Neural cell (in vitro differentiated cells): ENCODE measurements at regions not wholly inside any gene's neighbourhood (a gene's known extent, or its start where the extent isn't known, plus 50 kb on each side); places are given as distances from the start of the nearest gene placed in this dataset.

Experiments used
- H2AFZ ChIP-seq: fragments of 200-600, 300-800 bp; sonication (generic), shearing (Covaris generic); 2 replicates; pipeline ENCODE4 v1.6.0; 2014; ENCODE audit warnings: low read depth, mild to moderate bottlenecking, antibody characterized with exemption, low read length, moderate library complexity
- H3F3A ChIP-seq: fragments of 200-600 bp; shearing (Covaris generic); 2 replicates; pipeline ENCODE4 v1.6.1; 2016; ENCODE audit warnings: mild to moderate bottlenecking, moderate library complexity, mixed read lengths, antibody characterized with exemption, low read length; ENCODE audit not compliant: insufficient read depth, poor library complexity, severe bottlenecking
- H3K27ac ChIP-seq: fragments of 200-600, 300-800 bp; sonication (generic), shearing (Covaris generic); 2 replicates; pipeline ENCODE4 v1.5.1; 2014; ENCODE audit warnings: mild to moderate bottlenecking, low read length, moderate library complexity
- H3K27me3 ChIP-seq: fragments of 300-800, 200-600 bp; sonication (generic), shearing (Covaris generic); 2 replicates; pipeline ENCODE4 v1.6.0; 2014; ENCODE audit warnings: mild to moderate bottlenecking, low read depth, low read length, moderate library complexity; ENCODE audit not compliant: insufficient read depth
- H3K36me3 ChIP-seq: fragments of 300-800, 200-600 bp; sonication (generic), shearing (Covaris generic); 2 replicates; pipeline ENCODE4 v1.5.1; 2014; ENCODE audit warnings: mild to moderate bottlenecking, antibody characterized with exemption, low read length, moderate library complexity; ENCODE audit not compliant: insufficient read depth
- H3K4me2 ChIP-seq: fragments of 300-800, 200-600 bp; sonication (generic), shearing (Covaris generic); 2 replicates; pipeline ENCODE4 v1.6.0; 2014; ENCODE audit warnings: mild to moderate bottlenecking, low read length
- H3K4me3 ChIP-seq: fragments of 300-800, 200-600 bp; sonication (generic), shearing (Covaris generic); 2 replicates; pipeline ENCODE4 v1.5.1; 2014; ENCODE audit warnings: mild to moderate bottlenecking, low read length, moderate library complexity
- H3K79me2 ChIP-seq: fragments of 200-600 bp; shearing (Covaris generic); replicated peaks from 2 replicates; pipeline ENCODE4 v1.6.0; 2014; ENCODE audit warnings: mild to moderate bottlenecking, low read length, moderate library complexity; ENCODE audit not compliant: insufficient read depth
- H3K9ac ChIP-seq: fragments of 300-800, 200-600 bp; sonication (generic), shearing (Covaris generic); 2 replicates; pipeline ENCODE4 v1.6.1; 2016; ENCODE audit warnings: mild to moderate bottlenecking, low read length, mixed read lengths
- H3K9me2 ChIP-seq: fragments of 200-600 bp; shearing (Covaris generic); 2 replicates; pipeline ENCODE4 v1.6.1; 2016; ENCODE audit warnings: mild to moderate bottlenecking, low read length, mixed read lengths; ENCODE audit not compliant: insufficient read depth
- H3K9me3 ChIP-seq: fragments of 200-600, 300-800 bp; sonication (generic), shearing (Covaris generic); 2 replicates; pipeline ENCODE4 v1.6.1; 2016; ENCODE audit warnings: mild to moderate bottlenecking, mixed run types, low read length, moderate library complexity, mixed read lengths
- H4K20me1 ChIP-seq: fragments of 200-600 bp; shearing (Covaris generic); 2 replicates; pipeline ENCODE4 v1.6.1; 2016; ENCODE audit warnings: mild to moderate bottlenecking, mixed run types; ENCODE audit not compliant: insufficient read depth
- EP300 ChIP-seq: fragments of 450-650 bp; conservative IDR thresholded peaks from 2 replicates; pipeline ENCODE4 v1.6.1; 2014; ENCODE audit warnings: antibody characterized with exemption, mild to moderate bottlenecking, moderate library complexity; ENCODE audit not compliant: poor library complexity, severe bottlenecking
- EZH2 ChIP-seq: fragments of 200-600, 300-800 bp; shearing (Covaris generic), sonication (generic); IDR thresholded peaks from 2 replicates; pipeline ENCODE4 v1.6.1; 2014; ENCODE audit warnings: antibody characterized with exemption, low read length, borderline replicate concordance, mild to moderate bottlenecking; ENCODE audit not compliant: insufficient read depth, poor library complexity, severe bottlenecking
- MXI1 ChIP-seq: fragments of 450-650 bp; conservative IDR thresholded peaks from 2 replicates; pipeline ENCODE4 v1.6.1; 2014; ENCODE audit warnings: antibody characterized with exemption, mild to moderate bottlenecking; ENCODE audit not compliant: poor library complexity, severe bottlenecking
- POLR2AphosphoS5 ChIP-seq: IDR thresholded peaks from 2 replicates; pipeline ENCODE4 v1.6.1; 2012
- RAD21 ChIP-seq: fragments of 450-650 bp; conservative IDR thresholded peaks from 2 replicates; pipeline ENCODE4 v1.6.1; 2014; ENCODE audit warnings: antibody characterized with exemption, mild to moderate bottlenecking, moderate library complexity
- REST ChIP-seq: IDR thresholded peaks from 2 replicates; pipeline ENCODE4 v1.6.1; 2012; ENCODE audit warnings: borderline replicate concordance
- SMC3 ChIP-seq: fragments of 450-650 bp; conservative IDR thresholded peaks from 2 replicates; pipeline ENCODE4 v1.6.1; 2014; ENCODE audit warnings: antibody characterized with exemption, mild to moderate bottlenecking, moderate library complexity; ENCODE audit not compliant: poor library complexity
- TAF1 ChIP-seq: IDR thresholded peaks from 2 replicates; pipeline ENCODE4 v1.6.1; 2012; ENCODE audit warnings: low read depth
- TF ChIP-seq, protein P1 (sequence below): fragments of 450-650 bp; IDR thresholded peaks from 2 replicates; pipeline ENCODE4 v1.5.1; 2014; ENCODE audit warnings: antibody characterized with exemption, mild to moderate bottlenecking, moderate library complexity; ENCODE audit not compliant: poor library complexity, severe bottlenecking

DNA sequence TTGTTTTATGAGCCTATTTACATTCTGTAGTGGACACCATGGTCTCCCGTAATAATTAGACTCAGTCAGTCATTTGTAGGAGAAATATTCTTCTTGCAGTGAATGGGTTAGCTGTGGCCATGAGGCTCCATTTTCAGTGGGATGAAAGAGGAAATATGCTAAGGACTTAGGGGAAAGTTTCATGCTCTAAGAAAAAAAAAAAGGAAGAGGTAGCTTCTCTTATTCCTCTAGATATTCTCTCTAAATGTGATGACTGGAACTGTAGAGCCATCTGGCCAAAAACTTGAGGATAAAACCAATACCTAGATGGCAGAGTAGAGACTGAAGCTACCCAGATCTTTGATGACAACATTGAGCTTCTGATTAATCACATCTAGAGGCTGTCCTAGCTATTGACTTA lies 75.8 kb upstream of the SESN3 start:
- Histone ChIP-seq H3K9me2 (no peaks in the 10 kb centered on the region), H3K79me2 (no peaks in the 10 kb centered on the region), H3F3A (no peaks in the 10 kb centered on the region), H3K27ac (no peak overlapping the region), H3K9ac (no peak overlapping the region), H4K20me1 (no peaks in the 10 kb centered on the region), H3K4me3 (no peak overlapping the region), H2AFZ (no peak overlapping the region), H3K9me3 (no peaks in the 10 kb centered on the region), H3K4me2 (no peak overlapping the region), H3K27me3 (no peaks in the 10 kb centered on the region), H3K36me3 (no peaks in the 10 kb centered on the region)
- TF ChIP-seq EZH2 (no peak), MXI1 (no peak), SMC3 (no peak), RAD21 (no peak), EP300 (no peak), POLR2AphosphoS5 (no peak), TAF1 (no peak), REST (no peak)
- TF ChIP-seq, protein P1, sequence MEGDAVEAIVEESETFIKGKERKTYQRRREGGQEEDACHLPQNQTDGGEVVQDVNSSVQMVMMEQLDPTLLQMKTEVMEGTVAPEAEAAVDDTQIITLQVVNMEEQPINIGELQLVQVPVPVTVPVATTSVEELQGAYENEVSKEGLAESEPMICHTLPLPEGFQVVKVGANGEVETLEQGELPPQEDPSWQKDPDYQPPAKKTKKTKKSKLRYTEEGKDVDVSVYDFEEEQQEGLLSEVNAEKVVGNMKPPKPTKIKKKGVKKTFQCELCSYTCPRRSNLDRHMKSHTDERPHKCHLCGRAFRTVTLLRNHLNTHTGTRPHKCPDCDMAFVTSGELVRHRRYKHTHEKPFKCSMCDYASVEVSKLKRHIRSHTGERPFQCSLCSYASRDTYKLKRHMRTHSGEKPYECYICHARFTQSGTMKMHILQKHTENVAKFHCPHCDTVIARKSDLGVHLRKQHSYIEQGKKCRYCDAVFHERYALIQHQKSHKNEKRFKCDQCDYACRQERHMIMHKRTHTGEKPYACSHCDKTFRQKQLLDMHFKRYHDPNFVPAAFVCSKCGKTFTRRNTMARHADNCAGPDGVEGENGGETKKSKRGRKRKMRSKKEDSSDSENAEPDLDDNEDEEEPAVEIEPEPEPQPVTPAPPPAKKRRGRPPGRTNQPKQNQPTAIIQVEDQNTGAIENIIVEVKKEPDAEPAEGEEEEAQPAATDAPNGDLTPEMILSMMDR = no peak

- no peaks in the 10 kb centered on the region for H3K27me3 ChIP-seq
- no peak overlapping the region for H3K9ac ChIP-seq
- no peaks in the 10 kb centered on the region for H3K9me3 ChIP-seq
- H4K20me1 ChIP-seq = no peaks in the 10 kb centered on the region
- H3K79me2 ChIP-seq = no peaks in the 10 kb centered on the region
- no peak overlapping the region for H3K27ac ChIP-seq
- H3K4me2 ChIP-seq = no peak overlapping the region
- no peaks in the 10 kb centered on the region for H3F3A ChIP-seq
- H3K9me2 ChIP-seq = no peaks in the 10 kb centered on the region
- H2AFZ ChIP-seq = no peak overlapping the region
- TF ChIP-seq MXI1 (no peak), RAD21 (no peak), EP300 (no peak), EZH2 (no peak), SMC3 (no peak), REST (no peak), TAF1 (no peak), POLR2AphosphoS5 (no peak)
- TF ChIP-seq, protein P1 = no peak
- H3K4me3 ChIP-seq = no peak overlapping the region
- H3K36me3 ChIP-seq = no peaks in the 10 kb centered on the region
Observed at GRCh38 chr11:95306123-95306522, 75.1 kb upstream of the SESN3 start.
